Heart left ventricle (tissue), 16 donors: ENCODE measurements at regions not wholly inside any gene's neighbourhood (a gene's known extent, or its start where the extent isn't known, plus 50 kb on each side); places are given as distances from the start of the nearest gene placed in this dataset.

ENCODE experiments used
- ATAC-seq, 4 donors: fragments of 200-7000 bp; cut with Tn5 transposase; one replicate each; pipeline ENCODE4 v1.9.1; 2020 to 2022; ENCODE audit warnings: moderate library complexity in 4 of 4, mild to moderate bottlenecking in 3 of 4, moderate number of reproducible peaks in 1 of 4
- DNase-seq, 5 donors: peaks; one replicate each; pipeline ENCODE4 v3.0.0-alpha.2; 2020
- H3K27ac ChIP-seq, 12 donors: fragments of 200-600 bp; sonication (generic) in 4 of 12; one replicate each; pipeline versions ENCODE4 v1.5.0 to v1.8.0; 2016 to 2022; ENCODE audit warnings: mild to moderate bottlenecking in 2 of 12
- H3K27me3 ChIP-seq, 9 donors: fragments of 200-600 bp; sonication (generic) in 2 of 9; one replicate each; pipeline versions ENCODE4 v1.5.1 to v1.8.0; 2016 to 2022; ENCODE audit warnings: mild to moderate bottlenecking in 3 of 9
- H3K36me3 ChIP-seq, 9 donors: fragments of 200-600 bp; sonication (generic) in 2 of 9; one replicate each; pipeline versions ENCODE4 v1.5.0 to v1.8.0; 2018 to 2022; ENCODE audit warnings: mild to moderate bottlenecking in 2 of 9
- H3K4me1 ChIP-seq, 12 donors: fragments of 200-600 bp; sonication (generic) in 4 of 12; one replicate each; pipeline versions ENCODE4 v1.5.0 to v1.8.0; 2016 to 2022; ENCODE audit warnings: mild to moderate bottlenecking in 3 of 12
- H3K4me3 ChIP-seq, 12 donors: fragments of 200-600 bp; sonication (generic) in 4 of 12; one replicate each; pipeline versions ENCODE4 v1.5.0 to v1.8.0; 2017 to 2022; ENCODE audit warnings: mild to moderate bottlenecking in 9 of 12, moderate library complexity in 4 of 12
- H3K9me3 ChIP-seq, 12 donors: fragments of 200-600 bp; sonication (generic) in 4 of 12; one replicate each; pipeline versions ENCODE4 v1.5.0 to v1.8.0; 2016 to 2022; ENCODE audit warnings: mild to moderate bottlenecking in 1 of 12
- POLR2A ChIP-seq, 2 donors: fragments of 450-650 bp; IDR thresholded peaks; one replicate each; pipeline ENCODE4 v1.6.1; 2017; ENCODE audit warnings: antibody characterized with exemption in 2 of 2, mild to moderate bottlenecking in 2 of 2, moderate library complexity in 2 of 2
- WGBS, 4 donors: extraction: QIAGEN DNeasy Blood & Tissue Kit in 2 of 4; methylation state at CpG; one replicate each; pipeline versions ENCODE4 v1.1.5 to v1.1.7; 2013 to 2018; 5-methylcytosine and 5-hydroxymethylcytosine counted together
- intact Hi-C, 10 donors: fragments of 100-400 bp; cut with DNase I; formaldehyde crosslinking; loops; one replicate each; pipeline versions ENCODE4 v1.11.1 to v1.14.2; 2022
- TF ChIP-seq, protein P1 (sequence below), 12 donors: fragments of 200-600 bp; sonication (generic) in 4 of 12; IDR thresholded peaks; one replicate each; pipeline versions ENCODE4 v1.5.0 to v1.8.0; 2018 to 2022; ENCODE audit warnings: antibody characterized with exemption in 12 of 12, mild to moderate bottlenecking in 5 of 12
- donor health status: ischemic (EF 13 %, LVEDD 7.1; RV severe dilation, severe dysfunction).
- donor health status: healthy with polysubstance abuse.
- donor health status: DM: no; HTN: yes; CAD: no.
- donor health status: DM: no; HTN: no; CAD: no.
- donor health status: ischemic (EF 25% LVEDD 6.9; RV normal size, moderate dysfunction).
- donor health status: ischemic (EF 25% LVEDD 5.7; RV mildly dilated, moderate dysfunction).
- donor health status: healthy.
- donor health status: DM: yes; HTN: yes; CAD: no.
- donor health status: ischemic (EF 35%, LVEDD 5.7; RV mildly dilated, moderate dysfunction).
- donor health status: nonischemic (EF 11% LVEDD 7.7; RV severe dilation, severe dysfunction).
- donor health status: DM: yes; HTN: yes; CAD: no.
- donor health status: PGD.
- donor health status: ischemic (EF 29% LVEDD 5.4; RV normal size, mild dysfunction).
- donor health status: nonischemic (EF 23%, LVEDD 6.1; RV moderate dilation, normal function).

- intact Hi-C loops = no loop called here
- no peaks in the 10 kb centered on the region for H3K9me3 ChIP-seq
- H3K4me3 ChIP-seq = no peak overlapping the region
- WGBS, 4 donors = 61 to 77% (median 63%) methylated on average over 5 of the region's 5 CpGs
- no peak for DNase-seq
- no peaks in the 10 kb centered on the region for H3K27me3 ChIP-seq
- no peak for TF ChIP-seq POLR2A (IDR thresholded peaks at IDR 0.05)
- TF ChIP-seq, protein P1, sequence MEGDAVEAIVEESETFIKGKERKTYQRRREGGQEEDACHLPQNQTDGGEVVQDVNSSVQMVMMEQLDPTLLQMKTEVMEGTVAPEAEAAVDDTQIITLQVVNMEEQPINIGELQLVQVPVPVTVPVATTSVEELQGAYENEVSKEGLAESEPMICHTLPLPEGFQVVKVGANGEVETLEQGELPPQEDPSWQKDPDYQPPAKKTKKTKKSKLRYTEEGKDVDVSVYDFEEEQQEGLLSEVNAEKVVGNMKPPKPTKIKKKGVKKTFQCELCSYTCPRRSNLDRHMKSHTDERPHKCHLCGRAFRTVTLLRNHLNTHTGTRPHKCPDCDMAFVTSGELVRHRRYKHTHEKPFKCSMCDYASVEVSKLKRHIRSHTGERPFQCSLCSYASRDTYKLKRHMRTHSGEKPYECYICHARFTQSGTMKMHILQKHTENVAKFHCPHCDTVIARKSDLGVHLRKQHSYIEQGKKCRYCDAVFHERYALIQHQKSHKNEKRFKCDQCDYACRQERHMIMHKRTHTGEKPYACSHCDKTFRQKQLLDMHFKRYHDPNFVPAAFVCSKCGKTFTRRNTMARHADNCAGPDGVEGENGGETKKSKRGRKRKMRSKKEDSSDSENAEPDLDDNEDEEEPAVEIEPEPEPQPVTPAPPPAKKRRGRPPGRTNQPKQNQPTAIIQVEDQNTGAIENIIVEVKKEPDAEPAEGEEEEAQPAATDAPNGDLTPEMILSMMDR (IDR thresholded peaks at IDR 0.05) = no peak
- ATAC-seq = no peak
- H3K4me1 ChIP-seq = peaks cover 0 to 15% (median 1%) of the 10 kb centered on the region in 12 donors
- H3K36me3 ChIP-seq = no peaks in the 10 kb centered on the region
- no peak overlapping the region for H3K27ac ChIP-seq
Observed at GRCh38 chr22:26890870-26891269, 233.5 kb downstream of the MIAT start.

DNA sequence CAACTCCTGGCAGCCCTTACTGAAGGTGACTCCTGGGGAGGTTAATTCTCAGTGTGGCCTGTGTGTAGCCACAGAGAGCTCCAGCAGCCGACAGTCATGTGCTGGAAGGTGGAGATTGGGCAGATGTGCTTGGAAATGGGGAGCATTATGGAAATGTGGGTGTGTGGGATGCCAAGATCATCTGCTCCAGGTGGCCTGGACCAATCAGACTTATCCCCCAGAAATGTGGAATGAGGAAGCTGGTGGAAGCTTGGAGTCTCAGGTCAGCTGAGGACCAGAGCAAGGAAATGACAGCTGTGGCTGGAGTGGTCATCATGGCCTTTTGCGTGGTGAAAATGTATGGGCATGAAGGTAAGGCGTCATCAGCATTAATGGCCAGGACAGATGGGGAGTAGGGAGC lies 234.0 kb downstream of the MIAT start:
- ATAC-seq (no peak), DNase-seq (no peak)

GRCh38 chr22:26892166-26893041 lies 235.0 kb downstream of the MIAT start:
- ATAC-seq = peak in 1 of 4 donors; percentile 7
- H3K4me3 ChIP-seq = no peak overlapping the region
- DNase-seq = no peak
- intact Hi-C loops = no loop called here
- H3K4me1 ChIP-seq = peaks cover 0 to 6% (median 0%) of the 10 kb centered on the region in 12 donors
- TF ChIP-seq, protein P1 (IDR thresholded peaks at IDR 0.05) = no peak
- no peak for TF ChIP-seq POLR2A (IDR thresholded peaks at IDR 0.05)
- no peak overlapping the region for H3K27ac ChIP-seq
- WGBS, 4 donors = 67 to 76% (median 71%) methylated on average over 16 to 20 of the region's 20 CpGs
- H3K36me3 ChIP-seq = no peaks in the 10 kb centered on the region
- no peaks in the 10 kb centered on the region for H3K27me3 ChIP-seq
- no peaks in the 10 kb centered on the region for H3K9me3 ChIP-seq

More for the DNA sequence above, 234.0 kb downstream of the MIAT start:
- Histone ChIP-seq H3K27me3 (no peaks in the 10 kb centered on the region), H3K27ac (no peak overlapping the region), H3K4me3 (no peak overlapping the region), H3K9me3 (no peaks in the 10 kb centered on the region), H3K4me1 (peaks cover 0 to 12% (median 1%) of the 10 kb centered on the region in 12 donors), H3K36me3 (no peaks in the 10 kb centered on the region)
- 82 to 98% (median 89%) methylated on average over 3 of the region's 3 CpGs for WGBS, 4 donors
- TF ChIP-seq POLR2A (IDR thresholded peaks at IDR 0.05) = no peak
- TF ChIP-seq, protein P1 (IDR thresholded peaks at IDR 0.05) = no peak
- intact Hi-C loops = no loop called here

- DNase-seq (no peak), ATAC-seq (no peak)
- TF ChIP-seq POLR2A (IDR thresholded peaks at IDR 0.05) = no peak
- TF ChIP-seq, protein P1 (IDR thresholded peaks at IDR 0.05) = no peak
- Histone ChIP-seq H3K4me3 (no peak overlapping the region), H3K9me3 (no peaks in the 10 kb centered on the region), H3K27me3 (no peaks in the 10 kb centered on the region), H3K27ac (no peak overlapping the region), H3K4me1 (peaks cover 0 to 3% (median 0%) of the 10 kb centered on the region in 12 donors), H3K36me3 (no peaks in the 10 kb centered on the region)
- 80 to 88% (median 87%) methylated on average over 18 of the region's 18 CpGs for WGBS, 4 donors
- intact Hi-C loops = no loop called here
Observed at GRCh38 chr22:26893173-26894110, 236.1 kb downstream of the MIAT start.
